Activated naive CD8-positive, alpha-beta T cell (primary cell): ENCODE measurements at regions not wholly inside any gene's neighbourhood (a gene's known extent, or its start where the extent isn't known, plus 50 kb on each side); places are given as distances from the start of the nearest gene placed in this dataset.

Experiments
- H3K27ac Mint-ChIP-seq: one replicate; pipeline ENCODE4 v1.8.0; 2021; ENCODE audit warnings: mixed read lengths
- H3K27me3 Mint-ChIP-seq: one replicate; pipeline ENCODE4 v1.8.0; 2021; ENCODE audit warnings: mixed read lengths
- H3K36me3 Mint-ChIP-seq: one replicate; pipeline ENCODE4 v1.8.0; 2021; ENCODE audit warnings: mixed read lengths
- H3K4me1 Mint-ChIP-seq: one replicate; pipeline ENCODE4 v1.8.0; 2021; ENCODE audit warnings: low read depth, mixed read lengths
- H3K4me3 Mint-ChIP-seq: one replicate; pipeline ENCODE4 v1.8.0; 2021; ENCODE audit warnings: mild to moderate bottlenecking, mixed read lengths
- H3K9me3 Mint-ChIP-seq: one replicate; pipeline ENCODE4 v1.8.0; 2021; ENCODE audit warnings: low read depth, mixed read lengths

GRCh38 chr20:58131151-58131550 is 97.3 kb downstream of the ANKRD60 start:
- peaks cover 37% of the 10 kb centered on the region for H3K27me3 Mint-ChIP-seq
- peaks cover 4% of the 10 kb centered on the region for H3K9me3 Mint-ChIP-seq
- H3K27ac Mint-ChIP-seq, result no peak overlapping the region
- peaks cover 20% of the 10 kb centered on the region for H3K4me1 Mint-ChIP-seq
- no peak overlapping the region for H3K4me3 Mint-ChIP-seq
- peaks cover 2% of the 10 kb centered on the region for H3K36me3 Mint-ChIP-seq

GRCh38 chr20:58130581-58130980 is 97.9 kb downstream of the ANKRD60 start:
- Mint-ChIP-seq H3K4me1 (peaks cover 20% of the 10 kb centered on the region), H3K36me3 (peaks cover 2% of the 10 kb centered on the region), H3K4me3 (no peak overlapping the region), H3K27me3 (peaks cover 37% of the 10 kb centered on the region), H3K27ac (no peak overlapping the region), H3K9me3 (peaks cover 10% of the 10 kb centered on the region)

- Mint-ChIP-seq H3K27me3 (peaks cover 33% of the 10 kb centered on the region), H3K4me3 (no peak overlapping the region), H3K9me3 (peaks cover 14% of the 10 kb centered on the region), H3K36me3 (peaks cover 2% of the 10 kb centered on the region), H3K4me1 (peaks cover 18% of the 10 kb centered on the region), H3K27ac (no peak overlapping the region)
Observed at GRCh38 chr20:58130156-58130555, 98.3 kb downstream of the ANKRD60 start.

GRCh38 chr20:58129721-58130151 is 98.7 kb downstream of the ANKRD60 start:
- Mint-ChIP-seq H3K4me3 (no peak overlapping the region), H3K4me1 (peaks cover 16% of the 10 kb centered on the region), H3K9me3 (peaks cover 17% of the 10 kb centered on the region), H3K27ac (no peak overlapping the region), H3K36me3 (peaks cover 5% of the 10 kb centered on the region), H3K27me3 (peaks cover 32% of the 10 kb centered on the region)

GRCh38 chr20:58128635-58129625 is 99.5 kb downstream of the ANKRD60 start:
- Mint-ChIP-seq H3K27ac (no peak overlapping the region), H3K36me3 (peaks cover 8% of the 10 kb centered on the region), H3K4me3 (no peak overlapping the region), H3K27me3 (peaks cover 30% of the 10 kb centered on the region), H3K4me1 (peaks cover 16% of the 10 kb centered on the region), H3K9me3 (peaks cover 25% of the 10 kb centered on the region)

- peaks cover 28% of the 10 kb centered on the region for H3K9me3 Mint-ChIP-seq
- H3K27me3 Mint-ChIP-seq, result peaks cover 30% of the 10 kb centered on the region
- H3K4me1 Mint-ChIP-seq, result peaks cover 16% of the 10 kb centered on the region
- H3K4me3 Mint-ChIP-seq, result no peak overlapping the region
- no peak overlapping the region for H3K27ac Mint-ChIP-seq
- H3K36me3 Mint-ChIP-seq, result peaks cover 8% of the 10 kb centered on the region
Observed at GRCh38 chr20:58127701-58128111, 100.7 kb downstream of the ANKRD60 start.

- Mint-ChIP-seq H3K4me3 (no peak overlapping the region), H3K4me1 (peaks cover 7% of the 10 kb centered on the region), H3K27me3 (peaks cover 20% of the 10 kb centered on the region), H3K27ac (no peak overlapping the region), H3K36me3 (peaks cover 8% of the 10 kb centered on the region), H3K9me3 (peaks cover 28% of the 10 kb centered on the region)
Observed at GRCh38 chr20:58125726-58126125, 102.7 kb downstream of the ANKRD60 start.

GRCh38 chr20:58117944-58118343 is 110.5 kb downstream of the ANKRD60 start:
- no peaks in the 10 kb centered on the region for H3K4me1 Mint-ChIP-seq
- no peak overlapping the region for H3K27ac Mint-ChIP-seq
- H3K9me3 Mint-ChIP-seq, result peaks cover 5% of the 10 kb centered on the region
- H3K36me3 Mint-ChIP-seq, result peaks cover 3% of the 10 kb centered on the region
- peaks cover 19% of the 10 kb centered on the region for H3K27me3 Mint-ChIP-seq
- H3K4me3 Mint-ChIP-seq, result no peak overlapping the region

- peaks cover 3% of the 10 kb centered on the region for H3K36me3 Mint-ChIP-seq
- H3K27ac Mint-ChIP-seq, result no peak overlapping the region
- H3K4me1 Mint-ChIP-seq, result no peaks in the 10 kb centered on the region
- no peak overlapping the region for H3K4me3 Mint-ChIP-seq
- H3K27me3 Mint-ChIP-seq, result peaks cover 19% of the 10 kb centered on the region
- peaks cover 5% of the 10 kb centered on the region for H3K9me3 Mint-ChIP-seq
Observed at GRCh38 chr20:58116505-58116904, 111.9 kb downstream of the ANKRD60 start.

GRCh38 chr20:58113716-58114115 is 114.7 kb downstream of the ANKRD60 start:
- no peaks in the 10 kb centered on the region for H3K4me1 Mint-ChIP-seq
- no peak overlapping the region for H3K27ac Mint-ChIP-seq
- peaks cover 14% of the 10 kb centered on the region for H3K27me3 Mint-ChIP-seq
- no peaks in the 10 kb centered on the region for H3K36me3 Mint-ChIP-seq
- no peak overlapping the region for H3K4me3 Mint-ChIP-seq
- H3K9me3 Mint-ChIP-seq, result peaks cover 3% of the 10 kb centered on the region

- no peak overlapping the region for H3K27ac Mint-ChIP-seq
- peaks cover 17% of the 10 kb centered on the region for H3K27me3 Mint-ChIP-seq
- peaks cover 3% of the 10 kb centered on the region for H3K9me3 Mint-ChIP-seq
- H3K36me3 Mint-ChIP-seq, result no peaks in the 10 kb centered on the region
- no peak overlapping the region for H3K4me3 Mint-ChIP-seq
- no peaks in the 10 kb centered on the region for H3K4me1 Mint-ChIP-seq
Observed at GRCh38 chr20:58112017-58112781, 116.3 kb downstream of the ANKRD60 start.

GRCh38 chr20:58111310-58112016 is 117.0 kb downstream of the ANKRD60 start:
- Mint-ChIP-seq H3K27ac (no peak overlapping the region), H3K36me3 (no peaks in the 10 kb centered on the region), H3K9me3 (peaks cover 3% of the 10 kb centered on the region), H3K4me1 (no peaks in the 10 kb centered on the region), H3K4me3 (no peak overlapping the region), H3K27me3 (peaks cover 15% of the 10 kb centered on the region)

- Mint-ChIP-seq H3K27me3 (peaks cover 14% of the 10 kb centered on the region), H3K4me3 (no peak overlapping the region), H3K4me1 (no peaks in the 10 kb centered on the region), H3K9me3 (peaks cover 3% of the 10 kb centered on the region), H3K27ac (no peak overlapping the region), H3K36me3 (no peaks in the 10 kb centered on the region)
Observed at GRCh38 chr20:58109918-58110635, 118.4 kb downstream of the ANKRD60 start.
